GM10248 (cell line): ENCODE measurements at regions not wholly inside any gene's neighbourhood (a gene's known extent, or its start where the extent isn't known, plus 50 kb on each side); places are given as distances from the start of the nearest gene placed in this dataset.

Experiments used
- CTCF ChIA-PET: fragments of 300-600 bp; sonication (Branson Sonifier 250); formaldehyde crosslinking; extraction: SDS; loops from one replicate; lab custom pipeline; 2021; ENCODE audit warnings: antibody characterized with exemption; lab: Yijun Ruan, JAX
- POLR2A ChIA-PET: fragments of 350-650 bp; sonication (Branson Sonifier 250); formaldehyde crosslinking; extraction: SDS; loops from one replicate; lab custom pipeline; 2020; ENCODE audit warnings: antibody characterized with exemption; lab: Yijun Ruan, JAX
- DNase-seq: peaks from one replicate; pipeline ENCODE4 v3.0.0; 2012; ENCODE audit errors: extremely low spot score
- CTCF ChIP-seq: IDR thresholded peaks from 2 replicates; pipeline ENCODE4 v1.5.1; 2012; ENCODE audit warnings: mild to moderate bottlenecking, low read depth; ENCODE audit errors: extremely low read depth, missing control alignments, control extremely low read depth

- TF ChIP-seq CTCF, result no peak
- no peak for DNase-seq
- CTCF ChIA-PET, result interaction anchor here (1.0 to 2.2 kb wide), 3 partner anchors 24 to 77 kb away, joined by 4 to 17 read pairs (median 7); no protein-coding TSS in a partner anchor
- POLR2A ChIA-PET, result no interaction called here
Measured at GRCh38 chr5:134063188-134063820, 51.2 kb upstream of the TCF7 start.

- no peak for TF ChIP-seq CTCF
- ChIA-PET CTCF (interaction anchor here (0.8 to 5.0 kb wide), 4 partner anchors 9 to 87 kb away, joined by 3 to 38 read pairs (median 3); no protein-coding TSS in a partner anchor), POLR2A (no interaction called here)
- no peak for DNase-seq
Measured at GRCh38 chr5:134059758-134060495, 54.6 kb upstream of the TCF7 start.

DNA sequence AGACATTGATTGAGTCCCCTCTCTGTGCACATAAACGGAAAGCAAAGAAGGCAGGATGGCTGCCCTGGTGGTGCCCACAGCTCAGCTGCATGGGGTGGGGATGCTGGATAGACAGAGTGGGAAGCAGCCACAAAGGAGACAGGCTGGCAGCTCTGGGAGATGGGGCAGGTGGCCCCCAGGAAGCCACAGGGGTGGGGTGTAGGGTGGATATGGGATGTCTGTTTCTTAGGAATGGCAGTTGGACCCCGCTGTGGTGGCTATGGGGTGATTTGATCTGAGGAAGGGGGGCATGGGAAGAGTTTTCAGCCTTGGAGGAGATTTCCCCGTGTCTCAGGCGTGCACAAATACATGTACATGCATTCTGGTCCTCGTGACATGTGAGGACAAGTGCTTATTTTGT, 50.2 kb upstream of the VDAC1 start:
- DNase-seq, result no peak
- ChIA-PET CTCF (interaction anchor here (1.3 to 7.3 kb wide), 2 partner anchors 14 to 17 kb away, joined by 3 to 77 read pairs; no protein-coding TSS in a partner anchor), POLR2A (no interaction called here)
- TF ChIP-seq CTCF, result no peak
